Fibroblast of peridontal ligament (primary cell): ENCODE measurements at regions not wholly inside any gene's neighbourhood (a gene's known extent, or its start where the extent isn't known, plus 50 kb on each side); places are given as distances from the start of the nearest gene placed in this dataset.
"Not testable (repeated sequence)": the region's sequence is repeated elsewhere in the genome, so short reads cannot be mapped to it uniquely, and the experiment has no call there.

Experiments used
- DNase-seq: peaks from one replicate; pipeline ENCODE4 v3.0.0-alpha.2; 2010; ENCODE audit errors: extremely low read depth

- DNase-seq = peak; percentile 69
Measured at GRCh38 chr4:71209161-71209560, 129.7 kb upstream of the SLC4A4 start.

- peak; percentile 72 for DNase-seq
Measured at GRCh38 chr4:71210823-71211222, 128.0 kb upstream of the SLC4A4 start.

GRCh38 chr4:71211748-71212147 is 127.1 kb upstream of the SLC4A4 start:
- no peak for DNase-seq

- no peak for DNase-seq
Measured at GRCh38 chr4:71212216-71212615, 126.6 kb upstream of the SLC4A4 start.

GRCh38 chr4:71214578-71214977 is 124.2 kb upstream of the SLC4A4 start:
- no peak for DNase-seq

- no peak for DNase-seq
Measured at GRCh38 chr4:71216316-71216959, 122.4 kb upstream of the SLC4A4 start.

GRCh38 chr4:71217688-71218087 is 121.1 kb upstream of the SLC4A4 start:
- DNase-seq = peak; percentile 50

GRCh38 chr4:71220848-71221247 is 118.0 kb upstream of the SLC4A4 start:
- DNase-seq = not testable (repeated sequence)

GRCh38 chr4:71221510-71222466 is 117.0 kb upstream of the SLC4A4 start:
- no peak for DNase-seq

GRCh38 chr4:71222661-71223060 is 116.2 kb upstream of the SLC4A4 start:
- DNase-seq = no peak

- DNase-seq = peak; percentile 82
Measured at GRCh38 chr4:71229477-71230270, 109.1 kb upstream of the SLC4A4 start.

- peak; percentile 65 for DNase-seq
Measured at GRCh38 chr4:71230271-71231128, 108.3 kb upstream of the SLC4A4 start.

GRCh38 chr4:71231129-71232055 is 107.4 kb upstream of the SLC4A4 start:
- peak; percentile 91 for DNase-seq

GRCh38 chr4:71232056-71232430 is 106.8 kb upstream of the SLC4A4 start:
- no peak for DNase-seq

- no peak for DNase-seq
Measured at GRCh38 chr4:71232846-71233245, 106.0 kb upstream of the SLC4A4 start.

GRCh38 chr4:71235311-71236201 is 103.3 kb upstream of the SLC4A4 start:
- peak; percentile 20 for DNase-seq

- DNase-seq = no peak
Measured at GRCh38 chr4:71236226-71236625, 102.6 kb upstream of the SLC4A4 start.

- DNase-seq = peak; percentile 29
Measured at GRCh38 chr4:71237641-71238040, 101.2 kb upstream of the SLC4A4 start.

- DNase-seq = no peak
Measured at GRCh38 chr4:71239365-71239764, 99.5 kb upstream of the SLC4A4 start.
